ENCODE measurements at regions not wholly inside any gene's neighbourhood (a gene's known extent, or its start where the extent isn't known, plus 50 kb on each side); places are given as distances from the start of the nearest gene placed in this dataset.

DNA sequence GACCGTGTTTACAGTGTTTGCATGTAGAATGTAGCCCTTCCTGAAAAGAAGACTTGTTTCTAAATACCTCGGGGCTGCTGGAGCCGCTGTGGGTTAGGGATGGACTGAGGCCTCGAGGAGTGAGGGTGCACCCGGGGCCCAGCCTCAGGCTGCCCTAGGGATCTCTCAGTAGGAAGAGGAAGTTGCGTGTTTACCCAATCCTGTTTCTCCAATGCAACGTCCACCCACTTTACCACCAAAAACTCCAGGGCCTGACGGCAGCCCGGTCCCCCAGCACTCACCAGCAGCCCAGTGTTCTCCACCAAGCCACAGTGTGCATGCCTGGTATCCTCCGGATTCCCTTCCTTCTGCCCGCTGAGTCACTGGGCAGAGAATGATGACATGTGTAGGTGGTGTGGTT, 255.8 kb downstream of the GLI2 start:
- DNase-seq (ENCODE audit: low read depth in 2 of 2): no peak

DNA sequence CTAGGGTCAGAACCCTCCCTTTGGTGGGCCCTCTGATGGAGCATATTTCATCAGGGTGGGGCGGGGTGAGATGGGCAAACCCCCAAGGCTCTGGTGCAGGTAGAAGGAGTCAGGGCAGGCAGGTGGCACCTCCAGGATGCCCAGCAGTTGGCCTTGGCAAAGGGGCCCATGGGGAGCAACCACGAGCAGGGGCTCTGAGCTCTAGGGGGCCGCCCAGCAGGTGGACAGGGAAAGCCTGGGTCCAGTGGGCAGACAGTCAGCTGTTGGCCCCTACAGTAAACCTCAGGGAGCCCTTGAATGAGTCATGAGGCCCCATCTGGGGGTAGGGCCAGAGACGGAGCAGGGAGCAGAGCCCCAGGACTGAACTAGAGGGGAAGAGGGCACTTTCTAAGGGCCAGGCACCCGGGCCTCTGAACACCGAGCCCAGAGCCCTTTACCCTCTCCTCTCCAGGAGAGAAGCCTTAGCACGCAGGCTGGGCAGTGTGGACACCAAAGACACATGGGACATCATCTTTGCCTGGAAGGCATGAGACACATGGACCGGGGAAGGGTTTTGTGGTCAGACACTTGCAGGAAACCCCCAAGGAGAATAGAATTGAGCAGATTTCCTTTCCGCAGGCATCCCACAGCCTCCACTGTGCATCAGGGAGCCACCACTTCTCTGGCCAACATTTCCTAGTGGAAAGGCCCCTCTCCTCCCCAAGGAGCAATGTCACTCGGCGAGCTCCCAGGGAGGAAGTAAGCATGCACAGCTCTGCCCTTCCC, 257.3 kb downstream of the GLI2 start:
- no peak for DNase-seq (ENCODE audit: low read depth in 2 of 2)

DNA sequence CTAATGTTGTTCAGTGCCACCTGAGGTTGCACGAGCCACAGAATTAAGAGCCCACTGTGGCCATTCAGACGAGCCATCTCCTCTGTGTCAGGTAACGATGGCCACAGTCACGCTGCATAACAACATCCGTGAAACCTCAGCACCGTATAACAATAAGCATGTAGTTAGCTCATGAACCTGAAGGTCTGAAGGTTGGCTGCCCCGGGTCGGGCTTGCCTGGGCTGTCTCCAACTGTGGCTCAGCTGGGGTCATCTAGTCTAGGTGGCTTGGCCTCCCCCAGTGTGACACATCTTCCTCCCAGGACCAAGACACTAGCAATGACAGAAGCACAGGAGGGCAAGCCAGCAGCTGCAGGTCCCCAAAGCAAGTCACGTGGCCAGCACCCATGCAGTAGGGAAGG, 258.0 kb downstream of the GLI2 start:
- no peak for DNase-seq (ENCODE audit: low read depth in 2 of 2)

DNA sequence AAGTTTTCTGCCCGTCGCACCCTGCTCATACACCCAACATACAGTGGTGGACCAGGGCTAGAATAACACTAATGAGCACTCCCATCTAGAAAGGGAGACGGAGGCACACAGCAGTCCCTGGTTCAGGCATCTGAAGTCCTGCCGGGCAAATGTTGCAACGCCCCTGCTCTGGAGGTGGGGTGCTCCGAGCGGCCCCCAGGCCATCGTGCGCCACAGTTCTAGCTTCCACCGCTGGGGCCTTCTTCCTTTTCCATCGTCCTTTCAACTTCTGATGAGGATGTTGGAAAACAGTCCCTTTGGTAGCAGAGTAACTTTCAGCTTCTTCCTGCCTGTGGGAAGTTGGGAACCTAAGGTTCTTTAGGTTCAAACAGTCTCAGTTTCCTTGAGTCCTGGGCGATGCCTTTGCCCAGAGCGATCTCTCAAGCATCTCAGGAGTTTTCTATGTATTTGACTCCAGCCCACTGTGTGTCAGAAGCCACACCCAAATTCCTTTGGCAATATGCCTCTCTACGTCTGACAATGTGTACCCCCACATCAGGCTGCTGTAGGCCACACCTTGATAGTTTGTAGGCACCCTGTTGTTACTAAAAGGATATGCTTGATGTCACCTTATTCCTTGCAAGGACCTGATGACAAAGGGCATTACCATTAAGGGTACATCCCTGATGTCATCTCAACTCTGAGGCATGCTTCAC, 258.8 kb downstream of the GLI2 start:
- DNase-seq (ENCODE audit: low read depth in 2 of 2): no peak

DNA sequence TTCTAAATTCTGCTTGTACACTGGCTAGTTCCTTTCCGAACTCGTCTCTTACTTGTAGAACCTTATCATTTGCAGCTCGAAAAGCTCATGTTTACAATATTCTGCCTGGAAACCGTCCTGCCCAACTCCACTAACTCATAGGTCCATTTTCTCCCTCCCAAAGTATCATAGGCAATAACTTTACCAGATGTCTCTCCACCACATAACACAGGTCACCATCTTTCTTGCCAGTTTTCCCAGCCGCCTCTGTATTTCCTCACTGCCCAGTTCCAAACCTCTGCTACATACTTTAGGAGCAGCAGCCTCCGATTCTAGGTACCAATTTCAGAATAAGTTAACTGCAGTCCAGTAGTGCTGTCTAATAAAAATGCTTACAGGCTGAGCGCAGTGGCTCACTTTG, 259.5 kb downstream of the GLI2 start:
- no peak for DNase-seq (ENCODE audit: low read depth in 2 of 2)

DNA sequence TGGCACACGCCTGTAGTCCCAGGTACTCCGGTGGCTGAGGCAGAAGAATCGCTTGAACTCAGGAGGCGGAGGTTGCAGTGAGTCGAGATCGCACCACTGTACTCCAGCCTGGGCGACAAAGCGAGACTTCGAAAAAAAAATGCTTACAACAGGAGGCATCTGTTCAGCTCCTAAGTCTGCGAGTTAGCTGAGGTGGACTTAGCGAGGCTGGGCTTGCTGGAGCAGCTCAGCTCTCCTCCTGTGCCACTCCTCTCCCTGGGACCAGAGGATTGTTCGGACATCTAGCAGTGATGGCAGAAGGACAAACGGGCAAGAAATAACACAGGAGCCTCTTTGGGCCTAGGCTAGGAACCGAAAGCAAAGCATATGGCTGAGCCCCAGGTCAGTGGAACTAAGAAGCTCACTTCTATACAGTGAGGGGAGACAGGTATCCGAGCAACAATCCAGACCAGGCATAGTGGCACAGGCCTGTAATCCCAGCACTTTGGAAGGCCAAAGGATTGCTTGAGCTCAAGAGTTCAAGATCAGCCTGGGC, 260.1 kb downstream of the GLI2 start:
- DNase-seq (ENCODE audit: low read depth in 2 of 2): no peak

DNA sequence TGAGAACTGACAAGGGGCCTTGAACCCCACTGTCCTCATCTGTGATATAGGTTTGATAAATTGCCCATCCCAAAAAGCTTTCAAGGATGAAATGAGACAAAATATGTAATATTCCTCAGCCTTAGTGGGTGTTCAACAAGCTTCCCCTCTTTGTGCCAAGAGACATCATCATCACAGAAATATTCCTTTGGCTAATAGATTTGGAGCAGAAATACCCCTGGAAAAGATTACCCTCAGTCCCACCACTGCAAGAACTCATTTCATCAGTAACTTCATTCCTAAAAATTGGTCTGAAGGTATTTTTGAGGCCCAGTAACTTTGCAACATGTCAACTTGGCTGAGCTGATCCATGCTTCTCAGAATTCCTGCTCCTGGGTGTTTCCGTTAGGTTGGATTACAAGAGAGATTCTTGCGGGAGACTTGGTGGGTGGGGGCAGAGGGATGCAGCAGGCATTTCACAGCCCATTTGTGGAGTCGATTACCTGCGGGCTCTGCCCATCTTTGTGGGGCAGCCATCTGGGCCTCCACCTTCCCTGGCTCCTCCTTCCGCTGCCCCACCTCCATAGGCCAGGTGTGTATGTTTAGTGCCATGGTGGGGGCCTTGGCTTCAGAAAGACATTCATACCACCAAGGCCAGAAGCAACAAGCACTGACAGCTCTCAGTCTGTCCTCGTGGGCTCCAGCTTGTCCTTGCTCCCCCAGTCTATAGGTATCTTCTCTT, 263.9 kb downstream of the GLI2 start:
- DNase-seq (ENCODE audit: low read depth in 2 of 2): no peak

DNA sequence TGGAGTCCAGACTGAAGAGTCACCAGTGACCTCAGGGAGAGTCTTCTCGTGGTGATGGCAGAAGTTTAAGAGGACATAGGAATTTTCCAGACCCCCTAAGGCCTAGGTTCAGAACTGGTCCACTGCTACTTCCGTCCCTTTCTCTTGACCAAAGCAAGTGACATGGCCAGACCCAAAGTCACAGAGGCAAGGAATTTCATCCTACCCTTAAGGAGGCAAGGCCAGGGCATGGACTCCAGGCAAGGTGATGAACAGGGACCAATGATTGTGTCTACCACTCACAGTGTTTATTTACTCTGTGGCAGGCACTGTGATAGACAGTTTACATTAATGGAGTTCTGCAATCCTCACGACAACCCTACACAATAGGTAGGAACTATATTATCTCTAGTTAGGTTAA, 265.1 kb downstream of the GLI2 start:
- no peak for DNase-seq (ENCODE audit: low read depth in 2 of 2)

DNA sequence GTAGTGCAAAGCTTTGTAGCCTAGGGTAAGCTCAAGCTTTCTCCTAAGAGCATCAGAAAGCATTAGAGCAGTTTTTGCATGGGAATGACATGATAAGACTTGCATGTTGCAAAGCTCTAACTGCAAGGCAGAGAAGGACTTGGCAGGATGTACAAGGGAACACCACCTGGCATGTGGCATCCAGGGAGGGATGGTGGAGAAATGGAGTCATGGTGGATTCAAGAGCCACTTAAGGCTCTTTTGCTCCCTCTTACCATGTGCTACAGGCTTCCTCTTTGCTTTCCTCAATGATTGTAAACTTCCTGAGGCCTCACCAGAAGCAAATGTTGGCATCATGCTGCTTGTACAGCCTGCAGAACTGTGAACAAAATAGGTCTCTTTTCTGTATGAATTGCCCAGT, 266.0 kb downstream of the GLI2 start:
- DNase-seq (ENCODE audit: low read depth in 2 of 2): no peak

DNA sequence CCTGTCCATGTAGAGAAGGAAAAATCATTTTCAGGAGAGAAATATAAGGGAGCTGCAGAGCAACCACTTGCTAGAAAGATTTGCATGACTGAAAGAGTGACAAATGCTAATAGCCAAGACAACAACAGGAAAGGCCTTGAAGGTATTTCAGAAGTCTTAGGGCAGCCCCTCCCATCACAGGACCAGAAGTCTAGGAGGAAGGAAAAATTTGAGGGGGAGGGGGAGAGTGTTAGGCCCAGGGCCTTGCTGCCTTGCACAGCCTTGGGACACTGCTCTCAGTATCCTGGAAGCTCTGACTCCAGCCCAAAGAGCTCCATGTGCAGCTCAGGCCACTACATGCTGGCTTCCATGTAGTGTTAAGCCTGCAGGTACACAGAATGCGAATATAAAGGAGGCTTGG, 266.9 kb downstream of the GLI2 start:
- no peak for DNase-seq (ENCODE audit: low read depth in 2 of 2)

DNA sequence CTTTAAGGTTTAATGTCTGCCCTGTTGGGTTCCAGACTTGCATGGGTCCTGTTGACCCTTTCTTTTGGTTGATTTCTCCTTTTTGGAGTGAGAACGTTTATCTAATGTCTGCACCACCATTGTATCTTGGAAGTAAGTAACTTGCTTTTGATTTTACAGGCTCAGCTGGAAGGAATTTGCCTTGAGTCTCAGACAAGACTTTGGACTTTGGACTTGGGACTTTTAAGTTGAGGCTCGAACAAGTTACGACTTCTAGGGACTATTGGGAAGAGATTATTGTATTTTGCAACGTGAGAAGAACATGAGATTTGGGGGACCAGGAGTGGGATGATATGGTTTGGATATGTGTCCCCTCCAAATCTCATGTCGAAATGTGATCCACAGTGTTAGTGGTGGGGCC, 267.7 kb downstream of the GLI2 start:
- DNase-seq (ENCODE audit: low read depth in 2 of 2): no peak

DNA sequence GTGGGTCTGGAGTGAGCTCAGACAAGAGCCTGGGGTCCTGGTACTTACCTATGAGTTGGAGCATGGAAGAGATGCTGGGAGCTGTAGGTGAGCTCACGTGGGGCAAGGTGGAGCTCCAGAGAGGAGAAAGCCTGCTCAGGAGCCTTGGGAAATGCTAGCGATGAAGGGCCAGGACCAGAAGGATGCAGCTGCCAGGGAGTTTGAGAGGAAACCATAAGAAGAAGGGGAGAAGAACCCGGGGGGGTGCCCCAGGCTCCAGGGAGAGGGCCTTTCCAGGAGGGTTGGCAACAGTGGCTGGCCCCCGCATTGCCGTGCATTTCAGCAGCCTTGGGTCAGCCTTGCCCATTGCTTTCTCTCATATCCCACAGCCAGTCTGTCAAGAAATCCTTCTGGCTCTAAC, 268.7 kb downstream of the GLI2 start:
- no peak for DNase-seq (ENCODE audit: low read depth in 2 of 2)

DNA sequence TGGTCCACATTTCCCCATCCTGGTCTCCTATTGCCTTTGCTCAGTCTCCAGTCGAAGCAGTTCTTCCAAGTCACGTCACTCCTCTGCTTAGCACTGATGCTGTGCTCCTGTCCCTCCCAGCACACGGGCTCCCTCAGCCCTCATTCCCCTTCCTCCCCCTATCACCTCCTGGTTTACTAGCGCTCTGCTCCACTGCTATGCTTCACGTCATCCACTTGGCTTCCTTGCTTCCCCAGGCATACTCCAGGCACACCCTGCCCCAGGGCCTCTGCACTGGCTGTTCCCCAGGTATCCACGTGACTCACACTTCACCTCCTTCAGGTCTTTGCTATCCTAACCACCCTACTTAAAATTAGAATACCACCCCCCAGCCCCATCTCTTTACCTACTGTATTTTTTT, 269.3 kb downstream of the GLI2 start:
- no peak for DNase-seq (ENCODE audit: low read depth in 2 of 2)

DNA sequence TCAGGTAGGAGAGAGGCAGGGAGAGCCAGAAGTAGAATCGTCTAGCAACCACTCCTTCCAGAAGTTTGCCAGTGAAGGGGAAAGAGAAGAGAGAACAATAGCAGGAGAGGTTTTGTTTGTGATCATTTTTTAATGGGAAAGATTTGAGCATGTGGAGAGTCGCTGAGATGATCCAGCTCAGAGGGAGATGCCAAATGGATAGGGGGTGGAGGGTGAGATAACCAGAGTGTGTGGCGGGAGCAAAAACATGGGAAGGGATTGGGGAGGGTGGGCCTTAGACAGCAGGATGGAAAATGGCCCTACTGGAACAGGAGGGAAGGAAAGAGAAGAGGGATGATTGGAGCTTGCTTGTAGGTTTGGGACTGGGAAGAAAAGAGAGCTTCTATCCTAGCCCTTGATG, 269.8 kb downstream of the GLI2 start:
- DNase-seq (ENCODE audit: low read depth in 2 of 2): no peak

DNA sequence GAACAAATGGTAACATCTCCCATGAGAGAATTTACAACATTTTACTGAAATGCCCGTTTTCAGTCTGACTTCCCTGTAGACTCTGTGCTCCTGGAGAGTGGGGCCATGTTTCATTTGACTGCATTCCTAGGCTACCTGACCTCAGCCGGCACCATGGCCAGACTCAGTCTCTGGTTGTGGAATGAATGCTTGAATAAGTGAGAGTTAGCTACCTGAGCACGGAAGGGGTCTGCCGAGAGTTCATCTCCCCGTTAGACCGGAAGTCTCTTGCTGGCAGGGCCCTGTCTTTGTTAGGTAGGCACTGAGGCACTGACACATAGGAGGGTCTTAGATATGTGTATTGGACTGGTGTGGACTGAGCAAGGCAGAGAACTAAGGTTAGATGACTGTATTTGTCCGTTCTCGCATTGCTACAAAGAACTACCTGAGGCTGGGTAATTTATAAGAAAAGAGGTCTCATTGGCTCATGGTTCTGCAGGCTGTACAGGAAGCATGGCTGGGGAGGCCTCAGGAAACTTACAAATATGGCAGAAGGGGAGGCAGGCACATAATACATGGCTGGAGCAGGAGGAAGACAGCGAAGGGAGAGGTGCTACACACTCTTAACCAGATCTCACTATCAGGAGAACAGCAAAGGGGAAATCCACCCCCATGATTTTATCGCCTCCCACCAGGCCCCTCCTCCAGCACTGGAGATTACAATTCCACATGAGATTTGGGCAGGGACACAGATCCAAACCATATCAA, 271.2 kb downstream of the GLI2 start:
- no peak for DNase-seq (ENCODE audit: low read depth in 2 of 2)

DNA sequence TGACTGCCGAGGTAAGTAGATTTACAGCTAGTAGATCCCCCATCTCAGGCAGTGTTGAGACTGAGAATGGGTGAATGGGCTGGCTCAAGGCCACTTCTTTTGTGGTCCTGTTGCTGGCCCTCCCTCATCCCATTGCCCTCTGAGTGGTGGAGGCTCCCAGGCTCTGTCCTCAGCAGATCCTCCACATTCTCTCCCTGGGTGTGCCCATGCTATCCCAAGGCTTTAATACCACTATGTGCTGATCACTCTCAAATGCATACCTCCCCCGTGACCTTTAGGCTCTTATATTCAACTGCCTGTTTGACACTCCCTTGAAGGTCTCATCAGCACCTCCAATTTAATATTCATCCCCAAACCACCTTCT, 271.8 kb downstream of the GLI2 start:
- DNase-seq (ENCODE audit: low read depth in 2 of 2): no peak

DNA sequence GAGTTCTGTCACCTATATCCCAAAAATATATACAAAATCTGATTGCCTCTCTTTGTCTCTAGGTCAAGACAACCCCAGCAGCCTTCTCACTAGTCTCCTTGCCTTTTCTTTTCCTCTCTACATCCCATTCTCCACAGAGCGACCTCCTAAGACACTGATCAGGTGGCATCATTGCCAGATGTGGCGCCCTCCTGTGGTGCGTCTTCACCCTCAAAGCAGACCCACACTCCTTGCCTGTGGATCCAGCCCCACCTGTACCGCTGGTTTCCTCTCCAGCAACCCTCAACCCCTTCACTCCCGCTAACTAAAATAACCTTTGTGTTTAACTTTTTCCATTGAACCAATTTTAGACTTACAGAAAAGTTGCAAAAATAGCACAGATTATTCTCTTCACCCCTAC, 273.3 kb downstream of the GLI2 start:
- no peak for DNase-seq (ENCODE audit: low read depth in 2 of 2)

DNA sequence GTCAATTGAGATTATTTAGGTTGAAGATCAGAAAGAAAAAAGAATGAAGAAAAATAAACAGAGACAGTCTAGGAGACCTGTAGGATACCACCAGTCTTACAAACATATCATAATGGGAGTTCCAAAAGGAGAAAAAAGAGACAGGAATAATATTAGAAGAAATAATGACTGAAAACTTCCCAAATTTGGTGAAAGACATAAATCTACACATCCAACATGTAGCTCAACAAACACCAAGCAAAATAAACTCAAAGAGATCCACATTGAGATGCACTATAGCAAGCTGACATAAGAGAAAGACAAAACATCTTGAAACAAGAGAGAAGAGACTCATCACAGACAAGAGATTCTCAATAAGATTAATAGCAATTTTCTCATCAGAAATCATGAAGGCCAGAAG, 274.0 kb downstream of the TFCP2L1 start:
- DNase-seq (ENCODE audit: low read depth in 2 of 2): no peak

DNA sequence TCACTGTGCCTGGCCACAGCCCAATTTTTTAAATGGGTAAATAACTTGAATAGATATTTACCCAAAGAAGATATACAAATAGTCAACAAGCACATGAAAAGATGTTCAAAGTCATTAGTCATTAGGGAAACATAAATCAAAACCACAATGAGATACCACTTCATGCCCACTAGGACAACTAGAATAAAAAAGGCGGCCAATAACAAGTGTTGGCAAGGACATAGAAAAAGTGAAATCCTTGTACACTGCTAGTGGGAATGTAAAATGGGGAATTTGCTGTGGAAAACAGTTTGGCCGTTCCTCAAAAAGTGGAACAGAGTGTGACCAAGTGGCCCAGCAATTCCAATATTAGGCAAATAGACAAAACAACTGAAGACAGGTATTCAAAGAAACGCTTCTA, 270.1 kb downstream of the TFCP2L1 start:
- no peak for DNase-seq (ENCODE audit: low read depth in 2 of 2)

DNA sequence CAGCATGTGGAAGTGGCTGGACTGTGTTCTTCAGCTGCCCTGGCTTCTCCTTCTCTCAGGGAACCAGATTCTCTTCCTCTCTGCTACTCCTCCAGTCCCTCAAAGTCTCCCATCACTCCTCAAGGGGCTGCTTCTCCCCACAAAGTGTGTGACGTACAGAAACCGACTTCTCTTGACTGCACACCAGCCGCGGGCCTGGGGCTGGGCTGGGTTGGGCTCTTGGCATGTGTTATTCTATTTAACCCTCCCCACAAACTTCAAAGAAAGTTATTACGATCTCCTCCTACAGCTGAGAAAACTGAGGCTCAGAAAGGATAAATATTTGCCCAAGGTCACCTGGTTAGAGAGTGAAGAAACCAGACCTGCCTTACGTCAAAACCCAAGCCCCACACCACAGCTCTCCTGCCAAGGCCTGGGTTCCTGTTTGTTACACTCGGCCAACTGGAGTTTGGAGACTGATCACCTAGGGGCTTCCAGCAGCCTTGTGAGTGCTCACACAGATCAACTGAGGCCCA, 269.0 kb downstream of the TFCP2L1 start:
- DNase-seq (ENCODE audit: low read depth in 2 of 2): no peak

DNA sequence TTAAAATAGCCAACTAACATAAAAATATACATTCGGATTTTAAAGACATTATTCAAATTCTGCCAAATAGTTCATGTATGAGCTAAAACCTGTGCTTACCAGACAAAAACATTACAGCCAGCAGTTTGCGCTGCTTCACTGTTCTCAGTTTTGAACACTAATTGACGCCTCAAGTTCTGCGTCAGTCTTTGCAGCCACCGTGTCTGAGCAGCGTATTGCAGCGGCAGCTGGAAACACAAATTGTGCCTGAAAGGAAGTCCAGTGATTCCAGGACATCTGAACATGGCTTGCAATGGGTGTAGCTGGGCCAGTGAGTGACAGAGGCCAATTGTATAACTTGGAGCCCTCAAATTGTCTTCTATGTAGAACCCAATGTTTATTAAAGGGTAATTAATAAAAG, 267.6 kb downstream of the TFCP2L1 start:
- no peak for DNase-seq (ENCODE audit: low read depth in 2 of 2)
